Thyroid gland (tissue), 4 donors: ENCODE measurements at regions not wholly inside any gene's neighbourhood (a gene's known extent, or its start where the extent isn't known, plus 50 kb on each side); places are given as distances from the start of the nearest gene placed in this dataset.
"Not testable (repeated sequence)": the region's sequence is repeated elsewhere in the genome, so short reads cannot be mapped to it uniquely, and the experiment has no call there.

Source experiments
- POLR2A ChIP-seq, 2 donors: fragments of 450-650 bp; IDR thresholded peaks; one replicate each; pipeline ENCODE4 v1.6.1; 2017; ENCODE audit warnings: antibody characterized with exemption in 2 of 2, mild to moderate bottlenecking in 2 of 2, moderate library complexity in 1 of 2
- TF ChIP-seq, protein P1 (sequence below), 6 experiments: fragments of 200-600 bp in 3 of 6; fragments of 450-650 bp in 3 of 6; sonication (generic) in 3 of 6; IDR thresholded peaks; one replicate each; pipeline ENCODE4 v1.5.1; 2016 to 2019; ENCODE audit warnings: antibody characterized with exemption in 6 of 6, mild to moderate bottlenecking in 2 of 6, inconsistent platforms in 1 of 6, moderate library complexity in 1 of 6

DNA sequence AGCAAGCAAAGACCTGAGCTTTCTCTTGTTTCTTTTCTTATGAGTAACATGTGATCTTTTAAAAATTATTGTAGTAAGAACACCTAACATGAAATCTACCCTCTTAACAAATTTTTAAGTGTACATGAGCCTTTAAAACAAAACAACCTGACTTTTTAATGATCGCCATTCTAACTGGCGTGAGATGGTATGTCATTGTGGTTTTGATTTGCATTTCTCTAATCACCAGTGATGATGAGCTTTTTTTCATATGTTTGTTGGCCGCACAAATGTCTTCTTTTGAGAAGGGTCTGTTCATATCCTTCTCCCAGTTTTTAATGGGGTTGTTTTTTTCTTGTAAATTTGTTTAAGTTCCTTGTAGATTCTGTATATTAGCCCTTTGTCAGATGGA is 73.7 kb upstream of the BMP2 start:
- TF ChIP-seq POLR2A (IDR thresholded peaks at IDR 0.05): not testable (repeated sequence)
- TF ChIP-seq, protein P1, sequence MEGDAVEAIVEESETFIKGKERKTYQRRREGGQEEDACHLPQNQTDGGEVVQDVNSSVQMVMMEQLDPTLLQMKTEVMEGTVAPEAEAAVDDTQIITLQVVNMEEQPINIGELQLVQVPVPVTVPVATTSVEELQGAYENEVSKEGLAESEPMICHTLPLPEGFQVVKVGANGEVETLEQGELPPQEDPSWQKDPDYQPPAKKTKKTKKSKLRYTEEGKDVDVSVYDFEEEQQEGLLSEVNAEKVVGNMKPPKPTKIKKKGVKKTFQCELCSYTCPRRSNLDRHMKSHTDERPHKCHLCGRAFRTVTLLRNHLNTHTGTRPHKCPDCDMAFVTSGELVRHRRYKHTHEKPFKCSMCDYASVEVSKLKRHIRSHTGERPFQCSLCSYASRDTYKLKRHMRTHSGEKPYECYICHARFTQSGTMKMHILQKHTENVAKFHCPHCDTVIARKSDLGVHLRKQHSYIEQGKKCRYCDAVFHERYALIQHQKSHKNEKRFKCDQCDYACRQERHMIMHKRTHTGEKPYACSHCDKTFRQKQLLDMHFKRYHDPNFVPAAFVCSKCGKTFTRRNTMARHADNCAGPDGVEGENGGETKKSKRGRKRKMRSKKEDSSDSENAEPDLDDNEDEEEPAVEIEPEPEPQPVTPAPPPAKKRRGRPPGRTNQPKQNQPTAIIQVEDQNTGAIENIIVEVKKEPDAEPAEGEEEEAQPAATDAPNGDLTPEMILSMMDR (IDR thresholded peaks at IDR 0.05): not testable (repeated sequence)
